ENCODE measurements at regions not wholly inside any gene's neighbourhood (a gene's known extent, or its start where the extent isn't known, plus 50 kb on each side); places are given as distances from the start of the nearest gene placed in this dataset.

DNA sequence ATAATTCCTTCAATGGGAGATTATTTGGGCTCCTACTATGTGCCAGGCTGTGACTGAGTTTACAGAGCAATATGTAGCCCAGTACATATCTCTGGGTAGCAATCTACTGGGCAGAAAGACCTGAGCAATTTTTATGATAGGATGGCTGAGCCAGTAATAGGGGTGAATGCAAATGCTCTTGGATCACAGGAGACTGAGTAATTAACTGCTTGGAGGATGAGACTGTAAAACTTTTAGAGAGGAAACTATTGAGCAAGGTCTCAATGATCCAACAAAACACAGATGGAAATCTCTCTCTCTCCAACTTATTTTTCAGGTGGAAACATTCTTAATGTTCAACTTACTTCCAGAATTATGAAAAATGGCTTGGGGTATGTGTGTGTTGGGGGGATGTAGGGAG lies 402.2 kb downstream of the AEBP2 start:
- intact Hi-C loops (cut with micrococcal nuclease) (no loop called here), in situ Hi-C loops (cut with MboI) (no loop called here)
- no peak overlapping the region for H3K27ac ChIP-seq (ENCODE audit: extremely low read depth, low read depth, low read length)
- no TSS peak for BruUV-seq (replicated peaks)
- H3K9me3 ChIP-seq (replicated peaks; ENCODE audit: control insufficient read depth, insufficient read depth, low read depth, low read length) = no peaks in the 10 kb centered on the region
- no peaks in the 10 kb centered on the region for H4K20me1 ChIP-seq (replicated peaks; ENCODE audit: control insufficient read depth, insufficient read depth, low read length)
- no peak overlapping the region for H3K9ac ChIP-seq (ENCODE audit: insufficient read depth in 1 of 2, low read depth in 2 of 2, low read length in 2 of 2)
- H3K4me2 ChIP-seq (ENCODE audit: insufficient read depth, low read length) = no peak overlapping the region
- DNase-seq (ENCODE audit: extremely low read depth in 1 of 4, low spot score in 3 of 4) (no peak), FAIRE-seq (no peak), ATAC-seq (no peak)
- POLR2A ChIA-PET = no interaction called here
- no peaks in the 10 kb centered on the region for H3K79me2 ChIP-seq (ENCODE audit: control insufficient read depth, insufficient read depth, low read length)
- H2AFZ ChIP-seq (ENCODE audit: low read depth, low read length) = no peak overlapping the region
- no peaks in the 10 kb centered on the region for H3K36me3 ChIP-seq (ENCODE audit: control insufficient read depth, insufficient read depth, low read length)
- no peaks in the 10 kb centered on the region for H3K4me1 ChIP-seq (replicated peaks in 1 of 2; ENCODE audit: control insufficient read depth in 2 of 2, insufficient read depth in 2 of 2, low read length in 2 of 2)
- no peak overlapping the region for H3K4me3 ChIP-seq
- H3K9me1 ChIP-seq (ENCODE audit: control insufficient read depth, insufficient read depth, low read length) = no peaks in the 10 kb centered on the region
- no peaks in the 10 kb centered on the region for H3K27me3 ChIP-seq (ENCODE audit: control insufficient read depth in 2 of 2, insufficient read depth in 2 of 2, low read length in 2 of 2)
- CTCF ChIA-PET (ENCODE audit: low intra/inter-chr PET ratio) = no interaction called here
- TF ChIP-seq ZNF277 (CRISPR knock-in tag; IDR thresholded peaks at IDR 0.05; ENCODE audit: borderline replicate concordance) (no peak), HBP1 (CRISPR knock-in tag; IDR thresholded peaks at IDR 0.05) (no peak), CHD2 (IDR thresholded peaks at IDR 0.05; ENCODE audit: low read depth, low read length) (no peak), ZBED1 (IDR thresholded peaks at IDR 0.05) (no peak), BRD4 (IDR thresholded peaks at IDR 0.05) (no peak), E2F5 (CRISPR knock-in tag; IDR thresholded peaks at IDR 0.05) (no peak), ZNF134 (CRISPR knock-in tag; conservative IDR thresholded peaks at IDR 0.05) (no peak), ZKSCAN1 (IDR thresholded peaks at IDR 0.05; ENCODE audit: low read depth, low read length) (no peak), NRF1 (conservative IDR thresholded peaks at IDR 0.05 in 1 of 2, IDR thresholded peaks at IDR 0.05 in 1 of 2) (no peak), ZNF124 (CRISPR knock-in tag; IDR thresholded peaks at IDR 0.05) (no peak), MCM5 (IDR thresholded peaks at IDR 0.05; ENCODE audit: low read depth) (no peak), POLR2AphosphoS2 (IDR thresholded peaks at IDR 0.05; ENCODE audit: low read length) (no peak), ZNF253 (CRISPR knock-in tag; conservative IDR thresholded peaks at IDR 0.05) (no peak), BCOR (IDR thresholded peaks at IDR 0.05) (no peak)
- TF ChIP-seq, protein P1, sequence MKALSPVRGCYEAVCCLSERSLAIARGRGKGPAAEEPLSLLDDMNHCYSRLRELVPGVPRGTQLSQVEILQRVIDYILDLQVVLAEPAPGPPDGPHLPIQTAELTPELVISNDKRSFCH (CRISPR knock-in tag; IDR thresholded peaks at IDR 0.05) = no peak
- TF ChIP-seq, protein P1 (tag; IDR thresholded peaks at IDR 0.05) = no peak
- TF ChIP-seq, protein P2, sequence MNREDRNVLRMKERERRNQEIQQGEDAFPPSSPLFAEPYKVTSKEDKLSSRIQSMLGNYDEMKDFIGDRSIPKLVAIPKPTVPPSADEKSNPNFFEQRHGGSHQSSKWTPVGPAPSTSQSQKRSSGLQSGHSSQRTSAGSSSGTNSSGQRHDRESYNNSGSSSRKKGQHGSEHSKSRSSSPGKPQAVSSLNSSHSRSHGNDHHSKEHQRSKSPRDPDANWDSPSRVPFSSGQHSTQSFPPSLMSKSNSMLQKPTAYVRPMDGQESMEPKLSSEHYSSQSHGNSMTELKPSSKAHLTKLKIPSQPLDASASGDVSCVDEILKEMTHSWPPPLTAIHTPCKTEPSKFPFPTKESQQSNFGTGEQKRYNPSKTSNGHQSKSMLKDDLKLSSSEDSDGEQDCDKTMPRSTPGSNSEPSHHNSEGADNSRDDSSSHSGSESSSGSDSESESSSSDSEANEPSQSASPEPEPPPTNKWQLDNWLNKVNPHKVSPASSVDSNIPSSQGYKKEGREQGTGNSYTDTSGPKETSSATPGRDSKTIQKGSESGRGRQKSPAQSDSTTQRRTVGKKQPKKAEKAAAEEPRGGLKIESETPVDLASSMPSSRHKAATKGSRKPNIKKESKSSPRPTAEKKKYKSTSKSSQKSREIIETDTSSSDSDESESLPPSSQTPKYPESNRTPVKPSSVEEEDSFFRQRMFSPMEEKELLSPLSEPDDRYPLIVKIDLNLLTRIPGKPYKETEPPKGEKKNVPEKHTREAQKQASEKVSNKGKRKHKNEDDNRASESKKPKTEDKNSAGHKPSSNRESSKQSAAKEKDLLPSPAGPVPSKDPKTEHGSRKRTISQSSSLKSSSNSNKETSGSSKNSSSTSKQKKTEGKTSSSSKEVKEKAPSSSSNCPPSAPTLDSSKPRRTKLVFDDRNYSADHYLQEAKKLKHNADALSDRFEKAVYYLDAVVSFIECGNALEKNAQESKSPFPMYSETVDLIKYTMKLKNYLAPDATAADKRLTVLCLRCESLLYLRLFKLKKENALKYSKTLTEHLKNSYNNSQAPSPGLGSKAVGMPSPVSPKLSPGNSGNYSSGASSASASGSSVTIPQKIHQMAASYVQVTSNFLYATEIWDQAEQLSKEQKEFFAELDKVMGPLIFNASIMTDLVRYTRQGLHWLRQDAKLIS (CRISPR knock-in tag; IDR thresholded peaks at IDR 0.05) = no peak

All from K562 (cell line).